ENCODE measurements at regions not wholly inside any gene's neighbourhood (a gene's known extent, or its start where the extent isn't known, plus 50 kb on each side); places are given as distances from the start of the nearest gene placed in this dataset.

DNA sequence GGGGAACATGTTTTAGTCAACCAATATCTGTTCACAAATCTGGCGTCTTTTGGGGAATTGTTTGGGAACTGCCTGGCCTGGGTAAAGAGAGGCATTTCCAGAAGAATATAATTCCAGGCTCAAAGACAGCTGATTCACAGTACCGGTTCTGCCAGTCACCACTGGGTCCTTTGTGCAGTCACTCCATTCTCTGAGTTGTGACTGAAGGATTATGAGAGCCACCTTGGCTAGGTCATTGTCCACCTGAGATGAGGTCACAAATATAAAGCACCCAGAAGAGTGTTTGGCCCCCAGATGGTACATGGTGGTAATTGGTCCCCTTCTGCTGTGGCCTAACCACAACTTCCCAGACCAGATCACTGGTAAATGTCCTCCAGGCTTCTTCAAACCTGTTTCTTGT, 121.0 kb upstream of the SPACA1 start:
- TF ChIP-seq, protein P1, sequence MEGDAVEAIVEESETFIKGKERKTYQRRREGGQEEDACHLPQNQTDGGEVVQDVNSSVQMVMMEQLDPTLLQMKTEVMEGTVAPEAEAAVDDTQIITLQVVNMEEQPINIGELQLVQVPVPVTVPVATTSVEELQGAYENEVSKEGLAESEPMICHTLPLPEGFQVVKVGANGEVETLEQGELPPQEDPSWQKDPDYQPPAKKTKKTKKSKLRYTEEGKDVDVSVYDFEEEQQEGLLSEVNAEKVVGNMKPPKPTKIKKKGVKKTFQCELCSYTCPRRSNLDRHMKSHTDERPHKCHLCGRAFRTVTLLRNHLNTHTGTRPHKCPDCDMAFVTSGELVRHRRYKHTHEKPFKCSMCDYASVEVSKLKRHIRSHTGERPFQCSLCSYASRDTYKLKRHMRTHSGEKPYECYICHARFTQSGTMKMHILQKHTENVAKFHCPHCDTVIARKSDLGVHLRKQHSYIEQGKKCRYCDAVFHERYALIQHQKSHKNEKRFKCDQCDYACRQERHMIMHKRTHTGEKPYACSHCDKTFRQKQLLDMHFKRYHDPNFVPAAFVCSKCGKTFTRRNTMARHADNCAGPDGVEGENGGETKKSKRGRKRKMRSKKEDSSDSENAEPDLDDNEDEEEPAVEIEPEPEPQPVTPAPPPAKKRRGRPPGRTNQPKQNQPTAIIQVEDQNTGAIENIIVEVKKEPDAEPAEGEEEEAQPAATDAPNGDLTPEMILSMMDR (IDR thresholded peaks at IDR 0.05; ENCODE audit: insufficient read depth, low read length), result no peak

DNA sequence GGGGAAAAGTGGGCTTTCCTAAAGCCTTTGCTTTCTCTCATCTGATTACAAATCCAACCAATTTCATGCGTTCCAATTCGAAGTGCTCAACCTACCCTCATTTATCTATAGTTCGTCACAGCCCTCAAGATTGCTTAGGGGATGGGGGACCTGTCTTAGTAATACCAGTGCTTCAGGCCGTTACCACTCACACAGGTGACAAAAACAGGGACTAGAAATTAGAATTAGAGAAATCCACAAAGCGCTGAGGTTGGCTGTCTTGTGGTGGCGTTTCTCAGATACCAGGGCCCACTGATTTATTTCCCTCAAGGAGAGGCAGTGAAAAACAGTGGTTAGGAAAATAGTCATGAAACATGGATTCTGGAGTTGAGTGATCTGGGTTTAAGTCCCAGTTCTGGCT, 121.6 kb upstream of the SPACA1 start:
- H3K4me3 ChIP-seq (ENCODE audit: low read depth, low read length), result no peak overlapping the region
- TF ChIP-seq, protein P1 (IDR thresholded peaks at IDR 0.05; ENCODE audit: insufficient read depth, low read length), result no peak
- DNase-seq (ENCODE audit: low read depth), result no peak

More for the DNA sequence above, 121.0 kb upstream of the SPACA1 start:
- H3K4me3 ChIP-seq (ENCODE audit: low read depth, low read length), result no peak overlapping the region
- no peak for DNase-seq (ENCODE audit: low read depth)

GRCh38 chr6:87925373-87926060, 122.1 kb upstream of the SPACA1 start:
- H3K4me3 ChIP-seq (ENCODE audit: low read depth, low read length), result no peak overlapping the region
- DNase-seq (ENCODE audit: low read depth), result no peak
- TF ChIP-seq, protein P1 (IDR thresholded peaks at IDR 0.05; ENCODE audit: insufficient read depth, low read length), result no peak

DNA sequence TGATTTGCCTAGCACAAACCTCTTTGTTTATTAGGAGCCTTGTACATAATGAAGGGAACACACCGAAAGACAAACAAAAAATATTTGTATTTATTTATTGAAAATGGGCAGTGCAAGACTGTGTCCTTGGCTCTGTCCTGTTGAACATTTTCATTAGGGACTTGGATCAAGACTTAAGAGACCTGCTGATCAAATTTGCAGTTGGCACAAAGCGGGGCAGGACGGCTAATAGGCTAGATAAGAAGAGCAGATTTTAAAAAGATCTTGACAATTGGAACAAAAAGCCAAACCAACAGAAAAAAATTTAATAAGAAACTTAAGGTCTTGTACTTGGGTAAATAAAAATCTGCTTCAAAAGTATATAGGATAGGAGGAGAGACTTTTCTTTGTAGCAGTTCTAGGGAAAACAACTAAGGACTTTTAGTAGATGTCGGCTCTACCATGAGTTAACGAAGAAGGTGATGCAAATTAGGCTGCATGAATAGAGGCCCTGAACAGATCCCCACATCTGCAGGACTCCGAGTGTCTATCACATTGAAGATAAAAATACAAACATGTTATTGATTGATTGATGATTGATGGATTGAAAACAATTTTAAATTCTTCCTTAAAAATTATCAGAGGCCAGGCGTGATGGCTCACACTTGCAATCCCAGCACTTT, 124.1 kb upstream of the SPACA1 start:
- no peak for DNase-seq (ENCODE audit: low read depth)
- TF ChIP-seq, protein P1 (IDR thresholded peaks at IDR 0.05; ENCODE audit: insufficient read depth, low read length), result no peak
- H3K4me3 ChIP-seq (ENCODE audit: low read depth, low read length), result no peak overlapping the region

DNA sequence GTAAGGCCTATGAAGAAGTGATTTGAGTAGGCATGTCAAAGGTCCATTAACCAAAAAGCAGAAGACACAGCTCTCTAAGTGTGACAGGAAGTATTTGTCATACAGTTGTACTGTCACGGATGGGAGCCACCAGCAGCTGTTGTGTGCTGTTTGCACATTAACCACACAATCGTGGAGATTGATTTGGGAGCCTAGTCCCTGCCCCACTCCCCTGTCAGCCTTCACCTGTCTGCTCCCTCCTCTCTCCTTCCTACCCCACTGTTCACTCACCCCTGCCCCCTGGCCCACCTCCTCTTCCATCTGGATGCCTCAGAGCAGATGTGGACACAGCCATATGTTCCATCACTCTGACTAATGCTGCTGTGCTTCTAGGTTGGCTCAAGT, 124.7 kb upstream of the SPACA1 start:
- no peak for DNase-seq (ENCODE audit: low read depth)
- TF ChIP-seq, protein P1 (IDR thresholded peaks at IDR 0.05; ENCODE audit: insufficient read depth, low read length), result no peak

DNA sequence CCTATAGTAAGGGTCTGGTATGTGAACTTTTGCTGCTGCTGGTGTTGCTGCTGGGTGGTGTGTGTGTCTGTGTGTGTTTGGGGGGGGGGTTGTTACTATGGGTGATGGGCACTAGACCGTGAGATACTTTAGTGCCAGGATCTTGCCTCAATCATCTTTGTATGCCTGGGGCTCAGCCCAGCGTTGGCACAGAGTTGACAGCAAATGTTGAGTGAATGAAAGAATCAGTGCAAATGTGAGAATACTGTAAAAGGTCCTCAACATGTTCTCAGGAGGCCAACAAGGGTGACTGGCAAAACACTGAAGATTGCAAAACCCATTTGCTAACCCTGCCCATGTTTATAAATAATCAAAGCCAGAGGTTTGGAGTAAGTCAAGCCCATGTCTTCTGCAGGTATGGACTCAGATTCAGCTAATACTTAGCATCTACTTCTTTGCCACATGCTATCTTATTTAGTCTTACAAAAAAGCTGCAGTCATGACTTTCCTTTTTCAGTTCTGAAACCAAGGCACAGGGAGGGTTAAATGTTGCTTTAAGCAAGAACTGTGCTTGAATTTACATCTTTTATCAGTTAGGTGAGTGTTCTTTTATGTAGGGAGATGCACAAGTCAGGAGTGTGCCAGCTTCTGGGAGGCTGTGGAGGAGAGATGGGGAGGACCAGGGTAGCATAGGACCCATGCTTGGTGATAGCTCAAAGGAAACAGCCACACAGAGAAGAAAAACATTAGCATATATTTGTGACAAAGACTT, 125.3 kb upstream of the SPACA1 start:
- no peak overlapping the region for H3K4me3 ChIP-seq (ENCODE audit: low read depth, low read length)
- no peak for DNase-seq (ENCODE audit: low read depth)
- TF ChIP-seq, protein P1 (IDR thresholded peaks at IDR 0.05; ENCODE audit: insufficient read depth, low read length), result no peak

More for the DNA sequence above, 124.7 kb upstream of the SPACA1 start:
- H3K4me3 ChIP-seq (ENCODE audit: low read depth, low read length), result no peak overlapping the region
